Skeletal muscle tissue (tissue), 3 donors: ENCODE measurements at regions not wholly inside any gene's neighbourhood (a gene's known extent, or its start where the extent isn't known, plus 50 kb on each side); places are given as distances from the start of the nearest gene placed in this dataset.
A peak's percentile ranks its signal among the peaks of the same experiment; 100 is the strongest.

Source experiments
- H3K27ac ChIP-seq: one replicate; pipeline ENCODE4 v1.7.0; 2013; ENCODE audit warnings: mild to moderate bottlenecking, low read depth, low read length, inconsistent platforms
- H3K27me3 ChIP-seq, 3 donors: one replicate each; pipeline ENCODE4 v1.7.0; 2013; ENCODE audit warnings: low read length in 3 of 3; ENCODE audit not compliant: control insufficient read depth in 3 of 3, insufficient read depth in 3 of 3
- H3K36me3 ChIP-seq, 3 donors: one replicate each; pipeline ENCODE4 v1.7.0; 2013; ENCODE audit warnings: low read length in 3 of 3; ENCODE audit not compliant: control insufficient read depth in 3 of 3, insufficient read depth in 3 of 3
- H3K4me1 ChIP-seq, 3 donors: one replicate each; pipeline ENCODE4 v1.7.0; 2013; ENCODE audit warnings: low read length in 3 of 3, mild to moderate bottlenecking in 3 of 3; ENCODE audit not compliant: control insufficient read depth in 3 of 3, insufficient read depth in 3 of 3
- H3K4me3 ChIP-seq, 3 donors: one replicate each; pipeline ENCODE4 v1.7.0; 2013; ENCODE audit warnings: low read length in 3 of 3
- H3K9ac ChIP-seq, 3 donors: one replicate each; pipeline ENCODE4 v1.7.0; 2013; ENCODE audit warnings: low read length in 3 of 3, mild to moderate bottlenecking in 3 of 3, moderate library complexity in 2 of 3, low read depth in 1 of 3
- H3K9me3 ChIP-seq, 3 donors: one replicate each; pipeline ENCODE4 v1.7.0; 2013; ENCODE audit warnings: low read length in 3 of 3; ENCODE audit not compliant: control insufficient read depth in 3 of 3
- donor health status: Osteomylitis.

DNA sequence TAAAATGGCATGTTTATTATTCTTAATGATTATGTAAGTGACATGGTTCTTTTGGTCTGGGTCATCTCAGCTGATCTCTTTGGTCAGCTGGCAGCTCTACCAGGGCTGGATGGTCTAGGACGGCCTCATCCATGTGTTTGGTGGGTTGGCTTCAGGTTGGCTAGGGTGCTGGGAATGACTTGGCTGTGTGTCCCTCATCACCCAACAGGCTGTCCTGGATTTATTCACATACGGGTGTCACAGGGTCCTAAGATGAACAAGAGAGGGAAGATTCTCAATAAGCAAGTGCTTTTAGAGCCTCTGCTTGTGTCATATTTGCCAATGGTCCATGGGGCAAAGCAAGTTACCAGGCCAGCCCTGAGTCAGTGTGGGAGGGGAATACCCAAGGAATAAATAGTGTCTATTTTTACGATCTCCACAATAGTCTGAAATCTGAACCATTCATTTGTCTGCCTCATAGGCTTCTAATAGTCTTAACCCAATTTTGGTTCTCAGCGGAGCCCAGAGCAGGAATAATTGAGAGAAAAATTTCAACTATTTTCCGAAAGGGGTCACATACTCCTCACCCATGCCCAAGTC, 157.5 kb downstream of the HS3ST2 start:
- H3K9ac ChIP-seq = no peak overlapping the region
- no peaks in the 10 kb centered on the region for H3K27me3 ChIP-seq
- H3K27ac ChIP-seq = peak overlapping the region; percentile 49
- H3K4me1 ChIP-seq = peaks cover 24 to 30% (median 24%) of the 10 kb centered on the region in 3 donors
- no peak overlapping the region for H3K4me3 ChIP-seq
- no peaks in the 10 kb centered on the region for H3K9me3 ChIP-seq
- H3K36me3 ChIP-seq = no peaks in the 10 kb centered on the region

GRCh38 chr16:22970209-22970865, 156.4 kb downstream of the HS3ST2 start:
- Histone ChIP-seq H3K9me3 (no peaks in the 10 kb centered on the region), H3K4me1 (peaks cover 24 to 30% (median 24%) of the 10 kb centered on the region in 3 donors), H3K4me3 (no peak overlapping the region), H3K36me3 (no peaks in the 10 kb centered on the region), H3K27ac (peak overlapping the region; percentile 88), H3K27me3 (no peaks in the 10 kb centered on the region), H3K9ac (peak overlapping the region in 2 of 3 donors; percentile 36 to 65)

DNA sequence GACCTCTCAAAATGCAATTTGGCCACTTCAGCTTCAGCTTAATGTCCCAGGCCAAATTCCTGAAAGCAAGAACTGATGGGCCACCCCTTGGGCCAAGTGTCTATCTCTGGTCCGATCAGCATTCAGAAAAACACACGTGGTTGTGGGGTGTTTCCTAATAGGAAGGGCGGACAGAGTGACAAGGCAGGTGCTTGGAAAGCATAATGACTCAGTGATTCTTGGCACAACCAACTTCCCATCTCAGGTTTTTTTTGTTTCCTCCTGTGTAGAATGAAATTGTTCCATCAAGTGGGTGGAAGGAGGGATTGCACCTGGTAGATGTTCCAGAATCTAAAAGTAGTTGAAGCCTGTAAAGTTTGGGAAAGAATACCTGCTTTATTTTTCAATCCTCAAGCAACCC, 155.6 kb downstream of the HS3ST2 start:
- Histone ChIP-seq H3K4me3 (no peak overlapping the region), H3K9me3 (no peaks in the 10 kb centered on the region), H3K27ac (peak overlapping the region; percentile 88), H3K27me3 (no peaks in the 10 kb centered on the region), H3K9ac (peak overlapping the region in 1 of 3 donors; percentile 36), H3K4me1 (peaks cover 24 to 30% (median 24%) of the 10 kb centered on the region in 3 donors), H3K36me3 (no peaks in the 10 kb centered on the region)

GRCh38 chr16:22968931-22969330, 155.0 kb downstream of the HS3ST2 start:
- Histone ChIP-seq H3K9me3 (no peaks in the 10 kb centered on the region), H3K27ac (peak overlapping the region; percentile 88), H3K9ac (no peak overlapping the region), H3K36me3 (no peaks in the 10 kb centered on the region), H3K27me3 (no peaks in the 10 kb centered on the region), H3K4me1 (peaks cover 24 to 30% (median 24%) of the 10 kb centered on the region in 3 donors), H3K4me3 (no peak overlapping the region)

- Histone ChIP-seq H3K36me3 (no peaks in the 10 kb centered on the region), H3K4me1 (peaks cover 24 to 30% (median 24%) of the 10 kb centered on the region in 3 donors), H3K9me3 (no peaks in the 10 kb centered on the region), H3K9ac (no peak overlapping the region), H3K27ac (no peak overlapping the region), H3K27me3 (no peaks in the 10 kb centered on the region), H3K4me3 (no peak overlapping the region)
Observed at GRCh38 chr16:22967521-22968095, 153.6 kb downstream of the HS3ST2 start.
